Stomach (tissue), 4 donors: ENCODE measurements at regions not wholly inside any gene's neighbourhood (a gene's known extent, or its start where the extent isn't known, plus 50 kb on each side); places are given as distances from the start of the nearest gene placed in this dataset.

Source experiments
- POLR2AphosphoS5 ChIP-seq, 3 donors: sonication (generic); formaldehyde crosslinking; IDR thresholded peaks; one replicate each; pipeline ENCODE4 v1.6.1; 2016; ENCODE audit warnings: antibody characterized with exemption in 3 of 3
- TF ChIP-seq, protein P1 (sequence below), 7 experiments: fragments of 450-650 bp in 4 of 7; fragments of 200-600 bp in 3 of 7; sonication (generic) in 3 of 7; IDR thresholded peaks; one replicate each; pipeline ENCODE4 v1.5.1; 2016 to 2019; ENCODE audit warnings: antibody characterized with exemption in 7 of 7, control low read depth in 2 of 7, mild to moderate bottlenecking in 1 of 7

DNA sequence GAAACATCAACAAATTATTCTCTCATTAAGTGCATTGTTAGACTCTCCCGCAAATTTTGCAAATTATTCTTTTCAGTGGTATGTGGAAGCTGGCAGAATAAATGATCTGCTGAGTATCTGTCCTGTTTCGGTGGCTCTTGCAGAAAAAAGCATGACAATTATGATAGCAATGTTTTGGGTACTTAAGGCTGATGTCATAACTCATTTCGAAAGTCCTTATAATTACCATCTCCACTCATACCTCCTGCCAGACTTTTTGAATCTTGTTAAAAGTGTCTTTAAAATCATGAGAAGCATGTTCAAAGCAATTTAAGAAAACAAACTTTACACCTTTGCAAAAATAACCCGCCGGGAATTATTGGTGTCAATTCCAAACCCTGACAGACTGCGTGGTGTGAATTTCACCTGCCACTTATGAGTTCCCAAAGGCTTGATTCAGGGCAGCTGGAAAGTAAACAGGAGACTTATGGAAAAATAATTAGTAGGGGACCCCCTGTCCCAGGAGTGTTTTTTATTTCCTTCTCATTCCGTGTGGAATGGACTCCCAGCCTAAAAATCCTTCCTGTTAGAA, 87.6 kb upstream of the E2F3 start:
- TF ChIP-seq, protein P1, sequence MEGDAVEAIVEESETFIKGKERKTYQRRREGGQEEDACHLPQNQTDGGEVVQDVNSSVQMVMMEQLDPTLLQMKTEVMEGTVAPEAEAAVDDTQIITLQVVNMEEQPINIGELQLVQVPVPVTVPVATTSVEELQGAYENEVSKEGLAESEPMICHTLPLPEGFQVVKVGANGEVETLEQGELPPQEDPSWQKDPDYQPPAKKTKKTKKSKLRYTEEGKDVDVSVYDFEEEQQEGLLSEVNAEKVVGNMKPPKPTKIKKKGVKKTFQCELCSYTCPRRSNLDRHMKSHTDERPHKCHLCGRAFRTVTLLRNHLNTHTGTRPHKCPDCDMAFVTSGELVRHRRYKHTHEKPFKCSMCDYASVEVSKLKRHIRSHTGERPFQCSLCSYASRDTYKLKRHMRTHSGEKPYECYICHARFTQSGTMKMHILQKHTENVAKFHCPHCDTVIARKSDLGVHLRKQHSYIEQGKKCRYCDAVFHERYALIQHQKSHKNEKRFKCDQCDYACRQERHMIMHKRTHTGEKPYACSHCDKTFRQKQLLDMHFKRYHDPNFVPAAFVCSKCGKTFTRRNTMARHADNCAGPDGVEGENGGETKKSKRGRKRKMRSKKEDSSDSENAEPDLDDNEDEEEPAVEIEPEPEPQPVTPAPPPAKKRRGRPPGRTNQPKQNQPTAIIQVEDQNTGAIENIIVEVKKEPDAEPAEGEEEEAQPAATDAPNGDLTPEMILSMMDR (IDR thresholded peaks at IDR 0.05), result no peak
- no peak for TF ChIP-seq POLR2AphosphoS5 (IDR thresholded peaks at IDR 0.05)
